Keratinocyte (primary cell): ENCODE measurements at regions not wholly inside any gene's neighbourhood (a gene's known extent, or its start where the extent isn't known, plus 50 kb on each side); places are given as distances from the start of the nearest gene placed in this dataset.

Experiments
- EZH2 ChIP-seq: IDR thresholded peaks from one replicate; pipeline ENCODE4 v1.6.1; 2012; ENCODE audit warnings: inconsistent platforms, mild to moderate bottlenecking, low read length, moderate library complexity
- TF ChIP-seq, protein P1 (sequence below), 3 experiments: IDR thresholded peaks in 1 of 3; conservative IDR thresholded peaks in 1 of 3; optimal IDR thresholded peaks in 1 of 3; 2 replicates in 2 of 3; 3 replicates in 1 of 3; pipeline versions ENCODE3 to v1.5.1; 2011; ENCODE audit warnings: low read length in 3 of 3, mild to moderate bottlenecking in 3 of 3, moderate library complexity in 2 of 3, control low read depth in 1 of 3, inconsistent platforms in 1 of 3; ENCODE audit not compliant: insufficient read depth in 2 of 3; ENCODE audit errors: extremely low read depth in 1 of 3

DNA sequence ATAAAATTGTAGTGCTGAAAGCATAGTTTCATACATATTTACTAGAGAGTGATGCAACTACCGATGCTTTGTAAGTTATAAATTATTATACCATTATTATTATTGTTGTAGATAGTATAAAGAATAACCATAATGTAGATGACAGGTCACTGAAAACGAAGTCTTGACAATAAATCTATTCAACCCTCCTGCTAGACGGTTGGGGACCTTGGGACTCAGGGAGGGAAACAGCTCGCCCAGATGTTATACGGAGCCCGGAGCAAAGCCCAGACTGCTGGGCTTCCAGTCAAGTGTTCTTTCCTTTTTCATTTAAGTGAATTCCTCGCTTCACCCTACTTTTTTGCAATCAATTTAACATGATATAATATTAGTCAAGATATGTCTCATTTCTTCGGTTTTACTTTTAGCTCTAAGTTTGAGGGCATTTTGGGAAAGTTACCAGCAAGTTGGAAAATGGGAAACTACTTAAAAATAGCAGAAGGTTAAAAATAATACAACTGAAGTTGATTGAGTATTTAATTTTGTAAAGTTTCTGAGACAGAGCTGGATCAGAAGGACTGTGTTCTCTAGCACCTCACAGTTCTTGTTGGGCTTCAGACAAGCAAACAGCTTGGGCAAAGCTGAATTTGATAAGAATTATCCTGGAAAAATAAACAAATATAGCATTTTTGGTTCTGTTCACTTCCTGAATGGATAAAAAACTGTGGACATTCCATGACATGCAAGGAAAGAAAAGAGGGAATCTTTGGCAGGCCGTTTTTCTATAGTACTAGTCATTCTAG lies 173.4 kb upstream of the TP63 start:
- TF ChIP-seq, protein P1, sequence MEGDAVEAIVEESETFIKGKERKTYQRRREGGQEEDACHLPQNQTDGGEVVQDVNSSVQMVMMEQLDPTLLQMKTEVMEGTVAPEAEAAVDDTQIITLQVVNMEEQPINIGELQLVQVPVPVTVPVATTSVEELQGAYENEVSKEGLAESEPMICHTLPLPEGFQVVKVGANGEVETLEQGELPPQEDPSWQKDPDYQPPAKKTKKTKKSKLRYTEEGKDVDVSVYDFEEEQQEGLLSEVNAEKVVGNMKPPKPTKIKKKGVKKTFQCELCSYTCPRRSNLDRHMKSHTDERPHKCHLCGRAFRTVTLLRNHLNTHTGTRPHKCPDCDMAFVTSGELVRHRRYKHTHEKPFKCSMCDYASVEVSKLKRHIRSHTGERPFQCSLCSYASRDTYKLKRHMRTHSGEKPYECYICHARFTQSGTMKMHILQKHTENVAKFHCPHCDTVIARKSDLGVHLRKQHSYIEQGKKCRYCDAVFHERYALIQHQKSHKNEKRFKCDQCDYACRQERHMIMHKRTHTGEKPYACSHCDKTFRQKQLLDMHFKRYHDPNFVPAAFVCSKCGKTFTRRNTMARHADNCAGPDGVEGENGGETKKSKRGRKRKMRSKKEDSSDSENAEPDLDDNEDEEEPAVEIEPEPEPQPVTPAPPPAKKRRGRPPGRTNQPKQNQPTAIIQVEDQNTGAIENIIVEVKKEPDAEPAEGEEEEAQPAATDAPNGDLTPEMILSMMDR (optimal IDR thresholded peaks at IDR 0.05 in 1 of 3, IDR thresholded peaks at IDR 0.05 in 1 of 3, conservative IDR thresholded peaks at IDR 0.05 in 1 of 3; ENCODE audit: extremely low read depth in 1 of 3, insufficient read depth in 2 of 3, low read length in 3 of 3), result no peak
- no peak for TF ChIP-seq EZH2
